Gastrocnemius medialis (tissue), 4 donors: ENCODE measurements at regions not wholly inside any gene's neighbourhood (a gene's known extent, or its start where the extent isn't known, plus 50 kb on each side); places are given as distances from the start of the nearest gene placed in this dataset.

Experiments used
- CTCF ChIP-seq, 5 experiments: fragments of 450-650 bp in 3 of 5; fragments of 200-600 bp in 2 of 5; sonication (generic) in 2 of 5; IDR thresholded peaks in 4 of 5; conservative IDR thresholded peaks in 1 of 5; 1 replicate in 4 of 5; 2 replicates in 1 of 5; pipeline ENCODE4 v1.5.1; 2016 to 2019; ENCODE audit warnings: antibody characterized with exemption in 5 of 5, mild to moderate bottlenecking in 3 of 5, moderate library complexity in 3 of 5
- POLR2A ChIP-seq, 2 donors: fragments of 450-650 bp; IDR thresholded peaks; one replicate each; pipeline ENCODE4 v1.6.1; 2017; ENCODE audit warnings: antibody characterized with exemption in 2 of 2, mild to moderate bottlenecking in 2 of 2, moderate library complexity in 2 of 2

DNA sequence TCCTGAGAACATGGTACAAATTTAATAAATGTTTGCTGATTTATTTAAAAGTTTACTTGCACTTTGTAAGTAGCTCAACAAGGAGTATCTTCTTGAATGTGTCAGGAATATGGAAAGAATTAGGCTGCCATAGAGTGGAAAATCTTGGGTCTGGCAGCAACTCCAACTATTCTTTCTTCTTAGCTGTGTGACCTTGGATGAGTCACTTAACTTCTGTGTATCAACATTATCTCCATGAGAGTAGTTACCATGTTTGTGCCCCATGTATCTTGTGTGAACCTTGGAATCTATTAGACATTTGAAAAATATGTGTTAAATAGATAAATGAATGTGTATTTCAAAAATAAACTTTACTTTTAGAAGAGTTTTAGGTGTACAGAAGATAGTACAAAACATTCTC, 348.8 kb downstream of the GBA3 start:
- TF ChIP-seq CTCF (IDR thresholded peaks at IDR 0.05 in 4 of 5, conservative IDR thresholded peaks at IDR 0.05 in 1 of 5) = no peak
- no peak for TF ChIP-seq POLR2A (IDR thresholded peaks at IDR 0.05)
